Thyroid gland (tissue), 4 donors: ENCODE measurements at regions not wholly inside any gene's neighbourhood (a gene's known extent, or its start where the extent isn't known, plus 50 kb on each side); places are given as distances from the start of the nearest gene placed in this dataset.

Source experiments
- POLR2A ChIP-seq, 2 donors: fragments of 450-650 bp; IDR thresholded peaks; one replicate each; pipeline ENCODE4 v1.6.1; 2017; ENCODE audit warnings: antibody characterized with exemption in 2 of 2, mild to moderate bottlenecking in 2 of 2, moderate library complexity in 1 of 2
- TF ChIP-seq, protein P1 (sequence below), 6 experiments: fragments of 200-600 bp in 3 of 6; fragments of 450-650 bp in 3 of 6; sonication (generic) in 3 of 6; IDR thresholded peaks; one replicate each; pipeline ENCODE4 v1.5.1; 2016 to 2019; ENCODE audit warnings: antibody characterized with exemption in 6 of 6, mild to moderate bottlenecking in 2 of 6, inconsistent platforms in 1 of 6, moderate library complexity in 1 of 6

- TF ChIP-seq, protein P1, sequence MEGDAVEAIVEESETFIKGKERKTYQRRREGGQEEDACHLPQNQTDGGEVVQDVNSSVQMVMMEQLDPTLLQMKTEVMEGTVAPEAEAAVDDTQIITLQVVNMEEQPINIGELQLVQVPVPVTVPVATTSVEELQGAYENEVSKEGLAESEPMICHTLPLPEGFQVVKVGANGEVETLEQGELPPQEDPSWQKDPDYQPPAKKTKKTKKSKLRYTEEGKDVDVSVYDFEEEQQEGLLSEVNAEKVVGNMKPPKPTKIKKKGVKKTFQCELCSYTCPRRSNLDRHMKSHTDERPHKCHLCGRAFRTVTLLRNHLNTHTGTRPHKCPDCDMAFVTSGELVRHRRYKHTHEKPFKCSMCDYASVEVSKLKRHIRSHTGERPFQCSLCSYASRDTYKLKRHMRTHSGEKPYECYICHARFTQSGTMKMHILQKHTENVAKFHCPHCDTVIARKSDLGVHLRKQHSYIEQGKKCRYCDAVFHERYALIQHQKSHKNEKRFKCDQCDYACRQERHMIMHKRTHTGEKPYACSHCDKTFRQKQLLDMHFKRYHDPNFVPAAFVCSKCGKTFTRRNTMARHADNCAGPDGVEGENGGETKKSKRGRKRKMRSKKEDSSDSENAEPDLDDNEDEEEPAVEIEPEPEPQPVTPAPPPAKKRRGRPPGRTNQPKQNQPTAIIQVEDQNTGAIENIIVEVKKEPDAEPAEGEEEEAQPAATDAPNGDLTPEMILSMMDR (IDR thresholded peaks at IDR 0.05) = no peak
- no peak for TF ChIP-seq POLR2A (IDR thresholded peaks at IDR 0.05)
Measured at GRCh38 chr10:33950206-33950605, 615.7 kb upstream of the NRP1 start.
